NCI-H2171 (cell line): ENCODE measurements at regions not wholly inside any gene's neighbourhood (a gene's known extent, or its start where the extent isn't known, plus 50 kb on each side); places are given as distances from the start of the nearest gene placed in this dataset.

Source experiments
- DNase-seq: peaks from one replicate; lab custom pipeline; 2025; lab: John Stamatoyannopoulos, UW

DNA sequence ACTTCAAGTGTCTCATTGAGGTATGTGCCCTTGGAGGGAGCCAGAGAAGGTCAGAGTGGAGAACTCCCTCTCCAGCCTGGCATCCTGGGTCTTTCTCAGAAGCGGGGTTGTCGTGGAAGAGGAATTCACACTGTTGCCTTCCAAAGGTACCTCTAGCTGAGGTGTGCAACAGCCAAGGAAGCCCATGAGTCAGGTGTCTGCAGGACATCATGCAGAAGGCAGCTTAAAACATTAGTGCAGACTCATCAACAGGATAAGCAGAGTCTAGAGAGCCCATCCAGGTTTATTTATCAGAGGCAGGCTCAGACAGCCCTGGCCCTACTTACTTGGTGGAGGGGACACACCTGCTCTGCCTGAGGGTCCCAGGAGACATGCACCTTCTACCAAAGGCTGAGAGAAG lies 95.6 kb upstream of the TPM1 start:
- DNase-seq, result no peak

DNA sequence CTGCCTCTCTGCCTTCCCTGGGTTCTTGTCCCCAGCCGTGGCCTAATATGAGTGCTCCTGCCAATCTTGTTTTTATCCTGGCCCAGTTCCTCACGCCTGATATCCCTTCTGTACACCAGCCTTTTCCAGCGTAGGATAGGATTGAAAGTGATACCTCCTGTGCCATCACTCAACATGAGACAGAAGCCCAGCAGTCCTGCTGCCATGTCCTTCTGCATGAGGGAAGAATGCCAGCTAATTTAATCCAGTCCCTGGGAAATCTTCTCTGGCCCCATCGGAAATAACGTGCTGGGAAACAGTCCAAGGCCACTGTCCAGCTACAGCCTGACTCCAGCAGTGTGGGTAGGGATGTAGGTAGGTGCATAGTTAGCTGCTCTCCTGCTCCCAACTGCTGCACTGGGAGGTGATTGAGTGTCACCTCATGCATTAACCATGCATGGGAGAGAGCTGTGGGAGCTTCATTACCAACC lies 92.0 kb upstream of the TPM1 start:
- no peak for DNase-seq

DNA sequence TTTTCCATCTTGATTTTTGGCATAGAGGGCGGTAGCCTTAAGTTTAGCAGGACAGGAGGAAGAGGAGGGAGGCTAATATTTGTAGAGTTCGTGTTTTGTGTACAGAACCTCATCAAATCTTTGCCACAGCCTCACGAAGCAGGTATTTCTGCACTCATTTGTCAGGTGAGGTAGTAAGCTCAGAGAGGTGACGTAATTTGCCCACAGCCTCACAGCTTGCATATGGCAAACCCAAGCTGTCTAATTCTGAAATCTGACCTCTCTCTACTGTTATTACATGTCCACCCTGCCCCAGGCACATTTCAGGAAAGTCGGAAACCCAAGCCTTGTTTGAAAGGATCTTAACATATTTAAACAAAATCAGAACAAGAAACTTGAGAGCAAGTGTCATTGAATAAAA lies 91.1 kb upstream of the TPM1 start:
- DNase-seq, result peak; percentile 5

DNA sequence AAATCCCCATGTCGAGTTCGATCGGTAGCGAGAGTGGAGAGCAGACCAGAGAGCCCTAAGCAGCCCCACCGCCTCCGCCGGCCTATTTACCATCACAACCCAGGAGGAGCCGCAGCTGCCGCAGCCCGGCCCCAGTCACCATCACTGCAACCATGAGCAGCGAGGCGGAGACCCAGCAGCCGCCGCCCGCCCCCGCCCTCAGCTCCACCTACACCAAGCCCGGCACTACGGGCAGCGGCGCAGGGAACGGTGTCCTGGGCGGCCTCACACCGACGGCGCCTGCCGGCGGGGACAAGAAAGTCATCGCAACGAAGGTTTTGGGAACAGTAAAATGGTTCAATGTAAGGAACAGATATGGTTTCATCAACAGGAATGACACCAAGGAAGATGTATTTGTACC lies 89.5 kb upstream of the TPM1 start:
- DNase-seq, result no peak

DNA sequence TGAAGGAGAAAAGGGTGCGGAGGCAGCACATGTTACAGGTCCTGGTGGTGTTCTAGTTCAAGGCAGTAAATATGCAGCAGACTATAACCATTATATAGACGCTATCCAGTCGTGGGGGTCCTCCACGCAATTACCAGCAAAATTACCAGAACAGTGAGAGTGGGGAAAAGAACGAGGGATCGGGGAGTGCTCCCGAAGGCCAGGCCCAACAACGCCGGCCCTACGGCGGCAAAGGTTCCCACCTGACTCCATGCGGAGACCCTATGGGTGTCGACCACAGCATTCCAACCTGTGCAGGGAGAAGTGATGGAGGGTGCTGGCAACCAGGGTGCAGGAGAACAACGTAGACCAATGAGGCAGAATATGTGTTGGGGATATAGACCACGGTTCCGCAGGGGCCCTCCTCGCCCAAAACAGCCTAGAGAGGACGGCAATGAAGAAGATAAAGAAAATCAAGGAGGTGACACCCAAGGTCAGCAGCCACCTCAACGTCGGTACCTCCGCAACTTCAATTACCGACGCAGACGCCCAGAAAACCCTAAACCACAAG lies 89.0 kb upstream of the TPM1 start:
- no peak for DNase-seq

DNA sequence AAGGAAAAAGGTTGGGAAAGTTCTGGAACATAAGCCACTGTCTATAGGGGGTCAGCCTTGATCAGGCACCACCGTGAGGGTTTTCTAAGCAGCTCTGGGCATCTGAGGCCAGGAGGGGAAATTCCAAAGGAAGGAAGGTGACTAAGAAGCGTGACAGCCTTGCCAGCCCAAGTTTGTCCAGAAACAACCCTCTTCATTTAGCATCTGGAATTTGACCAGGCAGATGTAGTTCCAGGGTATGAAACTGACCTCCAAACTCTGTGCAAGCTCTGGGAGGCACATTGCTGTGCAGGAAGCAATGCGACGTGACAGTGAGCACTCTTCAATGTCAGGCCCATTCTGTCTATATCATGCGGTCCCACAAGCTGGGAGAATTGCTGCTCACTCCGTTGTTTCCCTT lies 85.4 kb upstream of the TPM1 start:
- no peak for DNase-seq

DNA sequence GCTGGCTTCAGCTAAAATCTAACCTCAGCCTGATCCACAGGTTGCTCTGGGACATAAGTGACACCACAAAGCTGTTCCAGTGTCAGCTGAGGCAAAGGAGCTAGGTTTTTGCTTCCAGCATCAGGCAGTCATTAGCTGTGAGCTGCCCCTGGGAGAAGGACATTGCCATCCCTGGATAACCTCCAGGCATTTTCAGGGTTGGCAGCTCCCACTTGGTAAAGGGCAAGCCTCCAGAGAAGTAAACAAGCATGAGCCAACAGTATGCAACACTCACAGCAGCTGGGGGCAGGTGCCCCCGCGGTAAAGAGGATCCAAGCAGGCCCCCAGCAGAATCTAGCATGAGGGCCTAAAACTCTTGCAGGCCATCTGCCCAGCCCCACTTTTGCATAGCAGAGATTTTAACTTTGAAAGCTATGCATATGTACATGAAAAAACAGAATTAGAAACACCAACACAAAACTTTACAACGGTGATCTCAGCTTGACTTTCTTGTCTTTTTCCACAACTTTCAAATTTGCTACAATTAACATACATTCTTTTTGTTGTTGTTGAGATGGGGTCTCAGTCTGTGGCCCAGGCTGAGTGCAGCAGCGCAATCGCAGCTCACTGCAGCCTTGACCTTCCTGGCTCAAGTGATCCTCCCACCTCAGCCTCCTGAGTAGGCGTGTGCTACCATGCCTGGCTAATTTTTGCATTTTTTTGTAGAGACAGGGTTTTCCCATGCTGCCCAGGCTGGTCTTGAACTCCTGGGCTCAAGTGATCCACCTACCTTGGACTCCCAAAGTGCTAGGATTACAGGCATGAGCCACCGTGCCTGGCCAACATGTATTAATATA lies 83.8 kb upstream of the TPM1 start:
- no peak for DNase-seq

DNA sequence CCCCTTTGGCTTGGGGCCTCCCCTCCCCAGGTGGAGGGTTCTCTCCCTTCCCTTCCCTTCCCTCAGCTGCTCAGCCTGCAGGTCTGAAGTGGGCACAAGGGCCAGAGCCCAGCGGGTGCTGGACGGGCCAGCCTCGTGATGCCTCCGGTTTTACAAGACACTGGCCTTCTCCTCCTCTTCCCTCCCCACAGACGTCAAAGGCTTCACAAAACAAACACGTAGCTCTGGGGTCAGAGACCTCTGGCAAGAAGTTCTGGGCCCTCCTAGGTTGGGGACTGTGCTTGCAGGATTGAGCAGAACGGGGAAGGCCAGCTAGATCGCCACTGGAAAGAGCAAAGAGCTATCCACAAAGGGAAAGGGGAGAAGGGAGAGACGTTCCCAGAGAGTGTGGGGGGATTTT lies 81.4 kb upstream of the TPM1 start:
- no peak for DNase-seq

DNA sequence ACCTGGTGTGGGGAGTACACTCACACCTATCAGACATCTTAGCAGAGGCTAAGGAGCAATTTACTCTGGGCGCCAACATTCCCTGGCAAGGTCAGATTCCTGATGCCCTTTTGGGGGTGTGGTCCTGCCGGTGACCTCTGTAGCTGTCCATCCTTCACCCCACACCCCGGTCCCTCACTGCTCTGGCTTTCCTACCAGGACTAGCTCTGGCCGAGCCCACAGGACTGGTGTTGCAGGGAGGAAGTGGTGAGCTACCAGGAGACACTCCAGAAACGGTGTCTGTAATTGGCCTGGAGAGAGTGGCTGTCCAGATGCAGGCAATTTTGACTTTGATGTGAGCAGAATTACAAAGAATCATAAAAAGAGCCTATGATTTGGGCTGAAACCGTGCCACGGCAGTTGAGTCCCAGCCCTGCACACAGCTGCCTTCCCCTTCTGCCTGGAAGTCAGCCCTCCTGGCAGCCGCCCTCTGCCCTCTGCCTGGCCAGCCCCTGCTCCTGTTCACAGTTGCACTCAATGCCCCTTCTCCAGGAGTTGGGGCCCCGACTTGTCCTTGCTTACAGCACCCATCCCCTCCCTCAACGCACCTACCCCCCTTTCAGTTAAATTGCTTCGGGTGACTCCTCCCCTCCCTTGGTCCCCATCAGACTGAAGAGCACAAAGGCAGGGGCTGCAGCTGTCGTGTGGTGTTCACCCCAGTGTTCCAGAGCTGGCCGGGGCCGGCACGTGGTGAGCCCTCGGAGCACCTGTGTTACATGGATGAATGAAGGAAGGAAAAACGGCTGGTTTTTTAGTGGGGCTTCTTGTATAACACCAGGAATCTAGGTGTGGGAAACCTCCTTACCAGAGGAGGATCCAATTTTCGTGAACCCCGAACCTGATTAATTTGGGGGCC lies 80.2 kb upstream of the TPM1 start:
- DNase-seq, result no peak

DNA sequence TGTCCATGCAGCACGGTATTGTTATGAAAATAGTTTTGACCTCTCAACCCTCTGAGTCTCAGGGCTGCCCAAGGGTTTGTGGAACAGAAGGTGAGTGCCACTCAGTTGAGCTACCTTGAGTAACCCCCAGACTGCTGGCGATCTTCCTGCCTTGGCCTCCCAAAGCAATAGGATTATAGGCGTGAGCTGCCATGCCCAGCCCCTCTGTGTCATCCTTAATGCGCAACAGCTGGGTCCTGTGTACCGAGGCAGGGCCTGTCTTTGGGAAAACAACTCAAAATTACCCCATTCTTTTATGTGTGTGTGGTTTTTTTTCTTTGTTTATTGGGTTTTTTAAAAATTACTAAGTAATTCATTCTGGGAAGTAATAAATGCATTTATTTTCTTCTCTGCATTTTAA lies 78.3 kb upstream of the TPM1 start:
- DNase-seq, result no peak

DNA sequence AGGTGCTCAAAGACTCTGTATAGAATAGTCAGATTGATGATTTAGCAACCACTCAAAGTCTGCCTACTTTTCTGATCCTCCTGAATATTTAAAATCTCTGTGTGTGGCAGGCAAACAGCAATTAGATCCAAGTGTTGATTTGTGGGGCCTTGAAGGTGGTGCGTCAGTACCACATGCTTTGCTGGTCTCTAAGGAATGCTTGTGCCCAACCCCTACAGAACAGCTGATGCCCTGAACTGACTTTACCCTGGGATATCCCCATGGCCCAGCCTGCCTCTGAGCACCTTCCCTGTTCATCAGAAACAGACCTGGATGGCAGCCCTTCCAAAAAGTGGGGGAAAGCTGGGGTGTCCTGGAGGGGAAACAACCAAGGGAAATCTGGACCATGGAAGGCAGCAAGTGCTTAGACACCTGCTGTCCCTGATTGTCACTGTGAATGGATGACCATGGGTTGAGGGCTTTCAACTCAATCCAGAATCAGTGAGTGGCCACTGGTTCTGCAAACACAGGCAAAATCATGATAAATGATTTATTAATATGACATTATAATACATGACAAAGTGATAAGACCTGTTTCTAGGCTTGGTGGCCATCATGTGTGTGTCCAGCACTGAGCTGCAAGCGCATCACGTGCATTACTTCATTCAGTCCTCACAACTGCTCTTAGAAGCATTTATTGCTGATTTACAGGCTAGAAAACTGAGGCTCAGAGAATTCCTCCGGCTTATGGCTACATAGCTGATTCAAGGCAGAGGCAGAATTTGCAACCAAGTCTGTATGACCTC lies 76.1 kb upstream of the TPM1 start:
- no peak for DNase-seq

DNA sequence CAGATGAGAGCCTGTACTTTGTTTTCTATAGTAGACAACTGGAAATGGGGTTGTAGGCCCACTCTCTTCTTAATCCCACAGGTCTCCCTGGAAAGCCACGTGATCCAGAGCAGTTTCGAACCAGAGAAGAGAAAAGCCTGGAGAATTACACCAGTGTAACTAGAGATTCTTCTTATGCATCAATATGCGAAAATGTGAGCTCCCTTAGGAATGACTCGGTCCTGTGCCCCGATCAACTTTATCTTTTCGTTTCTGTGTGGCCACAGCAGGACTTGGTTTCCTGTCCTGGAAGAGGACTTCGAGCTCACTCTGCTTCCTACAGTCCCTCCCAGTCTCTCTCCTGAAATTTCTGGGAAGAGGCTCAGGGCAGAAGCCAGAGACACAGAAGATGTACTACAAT lies 73.8 kb upstream of the TPM1 start:
- DNase-seq, result no peak

DNA sequence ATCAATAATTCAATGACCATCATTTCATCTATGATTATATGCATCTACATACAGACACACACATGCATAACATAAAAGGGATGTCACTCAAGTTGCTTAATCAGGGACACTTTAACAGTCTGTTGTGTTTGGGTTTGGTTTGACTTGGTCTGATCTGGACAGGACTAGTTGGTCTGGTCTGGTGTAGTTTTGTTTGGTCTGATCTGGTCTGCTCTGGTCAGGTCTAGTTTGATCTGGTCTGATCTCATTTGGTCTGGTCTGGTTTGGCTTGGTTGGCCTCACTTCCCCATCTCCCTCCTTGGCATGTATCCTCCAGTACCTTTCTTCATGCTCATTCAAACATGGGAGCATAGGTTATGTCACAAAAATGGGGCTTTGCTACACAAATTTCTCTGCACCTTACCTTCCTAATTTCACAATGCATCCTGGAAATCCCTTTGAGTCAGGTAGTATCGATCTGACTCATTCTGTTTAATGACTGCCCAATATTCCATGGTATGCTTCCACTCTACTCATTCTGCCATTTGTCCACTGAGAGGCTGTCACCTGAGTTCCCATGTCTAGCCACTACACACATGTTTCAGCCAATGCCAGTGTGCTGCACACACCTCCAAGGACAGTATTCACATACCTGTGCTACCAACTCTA lies 73.0 kb upstream of the TPM1 start:
- no peak for DNase-seq

DNA sequence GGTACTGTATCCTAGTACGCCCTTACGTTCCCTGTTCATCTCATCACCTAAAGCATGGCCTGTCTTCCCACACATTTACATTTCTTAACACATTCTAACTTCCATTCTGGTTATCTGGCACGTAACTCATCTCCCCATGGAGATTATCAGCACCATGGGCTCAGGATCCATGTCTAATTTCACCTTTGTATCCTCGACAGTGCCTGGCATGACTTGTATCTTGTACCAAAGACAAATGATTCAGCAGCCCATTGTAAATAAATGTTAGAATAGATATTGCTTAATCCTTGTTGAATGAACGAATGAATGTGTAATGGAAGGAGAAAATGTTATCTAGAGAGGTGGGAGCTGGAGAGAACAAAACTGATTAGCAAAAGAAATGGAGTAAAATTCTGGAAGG lies 69.7 kb upstream of the TPM1 start:
- DNase-seq, result no peak

DNA sequence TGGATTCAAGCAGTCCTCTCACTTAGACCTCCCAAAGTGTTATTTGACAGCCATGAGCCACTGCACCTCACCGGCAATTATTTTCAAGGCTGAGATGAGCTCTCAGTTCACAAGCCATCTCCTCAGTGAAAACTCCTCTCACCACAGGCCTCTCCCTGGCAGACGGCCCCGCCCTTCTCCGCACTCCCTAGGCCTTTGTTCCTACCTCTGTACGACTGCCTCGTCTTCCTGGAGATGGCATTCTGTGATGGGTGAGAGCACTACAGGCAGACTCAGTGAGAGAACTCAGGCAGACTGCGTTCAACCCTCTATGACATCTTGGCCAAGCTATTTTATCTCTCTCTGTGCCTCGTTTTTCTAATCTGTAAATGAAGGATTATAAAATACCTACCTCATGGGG lies 67.0 kb upstream of the TPM1 start:
- DNase-seq, result no peak

DNA sequence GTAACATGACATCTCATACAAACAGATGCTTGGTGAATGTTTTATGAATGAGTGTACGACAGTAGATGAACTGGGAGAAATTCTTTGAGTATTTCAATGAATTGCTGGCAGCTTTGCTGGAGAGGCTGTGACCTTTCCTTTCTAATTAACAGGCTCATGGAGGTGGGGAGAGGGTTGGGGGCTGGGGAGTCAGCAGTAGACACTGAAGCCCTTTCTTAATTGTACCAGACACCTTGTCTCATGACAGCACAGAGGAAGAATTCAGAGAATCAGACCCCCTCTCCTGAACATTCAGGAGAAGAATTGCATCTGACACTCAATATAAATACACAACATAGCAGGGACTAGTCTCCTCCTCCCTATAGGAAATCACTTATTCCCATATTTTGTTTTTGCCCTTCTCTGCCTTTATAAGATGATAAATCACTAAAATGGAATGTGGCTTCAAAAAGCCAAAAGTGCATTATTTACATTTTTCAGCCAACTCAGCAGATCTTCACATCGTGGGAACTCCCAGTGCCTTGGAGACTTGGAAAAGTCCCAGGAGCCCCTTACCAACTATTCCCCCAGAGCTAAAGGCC lies 66.2 kb upstream of the TPM1 start:
- no peak for DNase-seq

DNA sequence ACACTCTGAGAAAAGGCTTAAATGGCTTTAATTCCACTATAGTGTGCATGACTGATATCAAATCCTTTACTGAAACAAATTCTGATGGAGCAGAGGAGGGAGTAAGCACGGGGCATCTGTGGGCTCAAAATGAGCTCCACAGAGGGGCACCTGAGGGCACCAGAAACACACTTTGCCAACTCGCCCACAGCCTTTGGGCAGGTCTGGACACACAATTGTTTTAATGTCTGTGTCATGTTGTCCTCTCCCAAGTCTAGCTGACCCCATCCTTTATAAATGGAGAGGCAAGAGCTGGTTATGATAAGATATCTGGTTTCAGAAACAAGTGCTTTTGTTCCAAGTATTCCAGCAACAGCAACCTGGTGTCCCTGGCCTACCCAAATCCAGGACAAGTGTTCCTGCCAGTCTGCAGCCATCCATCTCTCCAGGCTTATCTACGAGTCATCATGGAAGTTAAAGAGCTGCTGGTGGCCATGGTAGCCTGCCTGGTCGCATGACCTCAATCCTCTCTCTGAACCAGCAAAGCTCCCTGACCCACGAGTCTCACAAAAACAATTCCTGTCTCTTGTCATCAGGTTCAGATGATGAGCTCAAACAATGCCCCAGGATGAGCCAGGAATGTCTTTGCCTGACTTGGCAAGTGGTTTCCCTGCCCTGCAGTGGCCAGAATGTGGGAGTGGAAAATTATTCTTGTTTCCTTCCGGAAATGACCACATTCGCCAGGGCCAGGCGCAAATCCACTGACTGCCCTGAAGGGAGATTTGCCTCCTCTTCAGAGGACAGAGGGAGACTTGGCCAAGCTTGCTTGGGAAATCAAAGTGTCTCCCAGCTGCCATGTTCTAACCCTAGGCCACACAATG lies 64.4 kb upstream of the TPM1 start:
- no peak for DNase-seq

DNA sequence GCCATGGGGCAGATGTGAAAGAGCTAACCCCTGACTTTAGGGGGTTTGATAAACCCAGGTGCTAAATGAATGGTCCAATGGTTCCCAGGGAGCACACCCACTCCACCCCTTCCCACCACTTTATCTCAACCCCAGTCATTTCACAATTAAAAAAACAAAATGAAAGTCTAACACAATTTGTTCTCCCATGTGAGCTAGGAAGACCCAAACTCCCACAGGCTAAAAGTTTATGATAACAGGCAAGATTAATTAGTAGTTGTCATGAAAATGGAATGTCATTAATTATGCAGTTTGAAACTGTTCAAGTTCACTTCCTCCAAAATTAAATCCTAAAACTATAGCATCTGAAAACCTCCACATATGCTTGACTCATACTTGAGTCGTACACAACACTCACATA lies 63.3 kb upstream of the TPM1 start:
- DNase-seq, result no peak

DNA sequence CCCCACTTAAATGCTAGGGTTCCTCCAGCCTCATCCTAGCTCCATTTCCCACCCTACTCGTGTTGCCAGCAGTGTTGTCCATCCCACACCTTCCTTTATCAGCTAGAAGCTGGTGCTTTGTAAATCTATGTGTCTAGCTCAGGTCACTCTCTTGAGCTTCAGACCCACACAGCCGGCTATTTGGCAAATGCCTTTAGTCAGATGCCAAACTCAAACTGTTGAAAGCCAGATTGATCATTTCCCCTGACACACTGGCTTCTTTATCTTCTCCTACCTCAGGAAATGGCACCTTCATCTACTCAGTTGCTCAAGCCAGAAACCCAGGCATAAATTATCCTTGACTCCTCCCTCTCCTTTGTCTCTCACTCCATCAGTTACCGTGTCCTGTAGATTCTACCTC lies 61.5 kb upstream of the TPM1 start:
- no peak for DNase-seq

DNA sequence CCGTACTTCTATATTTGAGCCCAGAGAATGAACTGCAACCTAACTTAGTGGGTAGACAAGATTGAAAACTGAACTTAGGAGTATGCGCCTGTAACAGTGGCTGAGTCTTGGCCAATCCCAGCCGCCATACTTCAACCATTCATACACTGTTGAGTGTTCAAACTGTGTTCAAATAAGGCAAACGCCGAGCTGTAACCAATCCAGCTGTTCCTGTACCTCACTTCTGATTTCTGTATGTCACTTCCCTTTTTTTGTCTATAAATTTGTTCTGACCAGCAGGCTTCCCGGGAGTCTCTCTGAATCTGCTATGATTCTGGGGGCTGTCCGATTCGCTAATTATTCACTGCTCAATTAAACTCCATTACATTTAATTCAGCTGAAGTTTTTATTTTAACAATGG lies 58.6 kb upstream of the TPM1 start:
- DNase-seq, result no peak
